GM20000 (cell line): ENCODE measurements at regions not wholly inside any gene's neighbourhood (a gene's known extent, or its start where the extent isn't known, plus 50 kb on each side); places are given as distances from the start of the nearest gene placed in this dataset.

Experiments
- DNase-seq: peaks from one replicate; pipeline ENCODE4 v3.0.0; 2012; ENCODE audit warnings: low spot score
- CTCF ChIP-seq: IDR thresholded peaks from 2 replicates; pipeline ENCODE4 v1.5.1; 2012; ENCODE audit warnings: mild to moderate bottlenecking, control low read depth; ENCODE audit errors: extremely low read depth, missing control alignments

GRCh38 chr20:7608250-7608649, 332.0 kb downstream of the HAO1 start:
- no peak for TF ChIP-seq CTCF
- no peak for DNase-seq

GRCh38 chr20:7609251-7609650, 331.0 kb downstream of the HAO1 start:
- TF ChIP-seq CTCF, result no peak
- DNase-seq, result no peak

GRCh38 chr20:7610681-7611080, 329.6 kb downstream of the HAO1 start:
- DNase-seq, result no peak
- TF ChIP-seq CTCF, result no peak

GRCh38 chr20:7617797-7618196, 322.5 kb downstream of the HAO1 start:
- TF ChIP-seq CTCF, result no peak
- DNase-seq, result no peak

- DNase-seq, result no peak
- no peak for TF ChIP-seq CTCF
These were observed 317.8 kb downstream of the HAO1 start for GRCh38 chr20:7622399-7622961.

GRCh38 chr20:7624886-7625285, 315.4 kb downstream of the HAO1 start:
- DNase-seq, result no peak

More at GRCh38 chr20:7624886-7625285, 315.4 kb downstream of the HAO1 start:
- TF ChIP-seq CTCF, result no peak
